Heart right ventricle (tissue), 16 donors: ENCODE measurements at regions not wholly inside any gene's neighbourhood (a gene's known extent, or its start where the extent isn't known, plus 50 kb on each side); places are given as distances from the start of the nearest gene placed in this dataset.

Experiments used
- ATAC-seq, 8 donors: fragments of 200-7000 bp; cut with Tn5 transposase; one replicate each; pipeline ENCODE4 v1.9.1; 2020; ENCODE audit warnings: mild to moderate bottlenecking in 8 of 8, moderate library complexity in 8 of 8, moderate number of reproducible peaks in 1 of 8
- DNase-seq, 2 donors: peaks; one replicate each; pipeline ENCODE4 v3.0.0-alpha.2; 2020
- H3K27ac ChIP-seq, 10 donors: fragments of 200-600 bp; sonication (generic) in 2 of 10; one replicate each; pipeline versions ENCODE4 v1.5.0 to v1.8.0; 2020 to 2022; ENCODE audit warnings: mild to moderate bottlenecking in 3 of 10
- H3K27me3 ChIP-seq, 7 donors: fragments of 200-600 bp; one replicate each; pipeline ENCODE4 v1.8.0; 2021 to 2022; ENCODE audit warnings: mild to moderate bottlenecking in 2 of 7
- H3K36me3 ChIP-seq, 9 donors: fragments of 200-600 bp; sonication (generic) in 1 of 9; one replicate each; pipeline versions ENCODE4 v1.5.0 to v1.8.0; 2020 to 2022; ENCODE audit warnings: mild to moderate bottlenecking in 2 of 9
- H3K4me1 ChIP-seq, 9 donors: fragments of 200-600 bp; sonication (generic) in 1 of 9; one replicate each; pipeline versions ENCODE4 v1.5.0 to v1.8.0; 2020 to 2022; ENCODE audit warnings: mild to moderate bottlenecking in 4 of 9
- H3K4me3 ChIP-seq, 10 donors: fragments of 200-600 bp; sonication (generic) in 2 of 10; one replicate each; pipeline versions ENCODE4 v1.5.0 to v1.8.0; 2020 to 2022; ENCODE audit warnings: mild to moderate bottlenecking in 7 of 10, moderate library complexity in 2 of 10
- H3K9me3 ChIP-seq, 11 donors: fragments of 200-600 bp in 10 of 11; sonication (generic) in 2 of 11; one replicate each; pipeline versions ENCODE4 v1.5.0 to v1.8.0; 2013 to 2022; ENCODE audit warnings: mild to moderate bottlenecking in 2 of 11, control low read depth in 1 of 11, moderate library complexity in 1 of 11
- CTCF ChIP-seq, 9 donors: fragments of 200-600 bp; sonication (generic) in 2 of 9; IDR thresholded peaks; one replicate each; pipeline versions ENCODE4 v1.5.0 to v1.8.0; 2021 to 2022; ENCODE audit warnings: antibody characterized with exemption in 9 of 9, mild to moderate bottlenecking in 5 of 9, moderate library complexity in 1 of 9
- WGBS, 2 donors: extraction: QIAGEN DNeasy Blood & Tissue Kit; methylation state at CpG; one replicate each; pipeline ENCODE4 v1.1.7; 2013; ENCODE audit warnings: inconsistent platforms in 1 of 2; 5-methylcytosine and 5-hydroxymethylcytosine counted together
- intact Hi-C, 10 donors: fragments of 100-400 bp; cut with DNase I; formaldehyde crosslinking; loops; one replicate each; pipeline versions ENCODE4 v1.11.1 to v1.14.2; 2022
- donor health status: Arrhythmogenic right ventricular cardiomyopathy.
- donor health status: ischemic (EF 13 %, LVEDD 7.1; RV severe dilation, severe dysfunction).
- donor health status: healthy with polysubstance abuse.
- donor health status: DM: no; HTN: yes; CAD: no.
- donor health status: DM: no; HTN: no; CAD: no.
- donor health status: ischemic (EF 25% LVEDD 6.9; RV normal size, moderate dysfunction).
- donor health status: ischemic (EF 25% LVEDD 5.7; RV mildly dilated, moderate dysfunction).
- donor health status: healthy.
- donor health status: DM: yes; HTN: yes; CAD: no.
- donor health status: Ischemic cardiomyopathy.
- donor health status: ischemic (EF 35%, LVEDD 5.7; RV mildly dilated, moderate dysfunction).
- donor health status: nonischemic (EF 11% LVEDD 7.7; RV severe dilation, severe dysfunction).
- donor health status: DM: yes; HTN: yes; CAD: no.
- donor health status: PGD.
- donor health status: ischemic (EF 29% LVEDD 5.4; RV normal size, mild dysfunction).
- donor health status: nonischemic (EF 23%, LVEDD 6.1; RV moderate dilation, normal function).

- no peaks in the 10 kb centered on the region for H3K9me3 ChIP-seq
- H3K36me3 ChIP-seq = no peaks in the 10 kb centered on the region
- no peak for DNase-seq
- intact Hi-C loops = no loop called here
- no peak for TF ChIP-seq CTCF (IDR thresholded peaks at IDR 0.05)
- no peaks in the 10 kb centered on the region for H3K27me3 ChIP-seq
- WGBS, 2 donors = 96% methylated on average over 6 of the region's 6 CpGs
- no peak overlapping the region for H3K4me3 ChIP-seq
- H3K4me1 ChIP-seq = no peaks in the 10 kb centered on the region
- no peak overlapping the region for H3K27ac ChIP-seq
- no peak for ATAC-seq
Measured at GRCh38 chr6:164121527-164121926, 707.0 kb downstream of the QKI start.

- Histone ChIP-seq H3K36me3 (no peaks in the 10 kb centered on the region), H3K27ac (no peak overlapping the region), H3K4me3 (no peak overlapping the region), H3K4me1 (peaks cover 0 to 16% (median 6%) of the 10 kb centered on the region in 9 donors), H3K9me3 (no peaks in the 10 kb centered on the region), H3K27me3 (no peaks in the 10 kb centered on the region)
- 72 to 80% methylated on average over 5 of the region's 5 CpGs for WGBS, 2 donors
- no peak for TF ChIP-seq CTCF (IDR thresholded peaks at IDR 0.05)
- ATAC-seq = no peak
- intact Hi-C loops = loop anchor here in 4 of 10 donors (5.0 to 10.0 kb wide), 4 partner anchors 33 to 940 kb away; no protein-coding TSS in a partner anchor
- DNase-seq = no peak
Measured at GRCh38 chr6:164114651-164115050, 700.1 kb downstream of the QKI start.

- no peak for TF ChIP-seq CTCF (IDR thresholded peaks at IDR 0.05)
- intact Hi-C loops = loop anchor here in 4 of 10 donors (5.0 to 10.0 kb wide), 4 partner anchors 33 to 939 kb away; no protein-coding TSS in a partner anchor
- no peaks in the 10 kb centered on the region for H3K36me3 ChIP-seq
- 92 to 94% methylated on average over 4 of the region's 4 CpGs for WGBS, 2 donors
- H3K27ac ChIP-seq = no peak overlapping the region
- peaks cover 0 to 22% (median 10%) of the 10 kb centered on the region in 9 donors for H3K4me1 ChIP-seq
- ATAC-seq (no peak), DNase-seq (no peak)
- H3K9me3 ChIP-seq = no peaks in the 10 kb centered on the region
- no peak overlapping the region for H3K4me3 ChIP-seq
- no peaks in the 10 kb centered on the region for H3K27me3 ChIP-seq
Measured at GRCh38 chr6:164114051-164114450, 699.5 kb downstream of the QKI start.

- no peaks in the 10 kb centered on the region for H3K36me3 ChIP-seq
- 88 to 89% methylated on average over 4 of the region's 4 CpGs for WGBS, 2 donors
- H3K27me3 ChIP-seq = no peaks in the 10 kb centered on the region
- no peaks in the 10 kb centered on the region for H3K9me3 ChIP-seq
- H3K4me3 ChIP-seq = no peak overlapping the region
- no peak overlapping the region for H3K27ac ChIP-seq
- intact Hi-C loops = loop anchor here in 4 of 10 donors (5.0 to 10.0 kb wide), 4 partner anchors 34 to 939 kb away; no protein-coding TSS in a partner anchor
- TF ChIP-seq CTCF (IDR thresholded peaks at IDR 0.05) = no peak
- DNase-seq (no peak), ATAC-seq (no peak)
- peaks cover 0 to 26% (median 15%) of the 10 kb centered on the region in 9 donors for H3K4me1 ChIP-seq
Measured at GRCh38 chr6:164113637-164114036, 699.1 kb downstream of the QKI start.
